Neural progenitor cell (in vitro differentiated cells): ENCODE measurements at regions not wholly inside any gene's neighbourhood (a gene's known extent, or its start where the extent isn't known, plus 50 kb on each side); places are given as distances from the start of the nearest gene placed in this dataset.

ENCODE experiments used
- DNase-seq: peaks from one replicate; pipeline ENCODE4 v3.0.0-alpha.2; 2016; ENCODE audit warnings: low spot score
- H2AFZ ChIP-seq: fragments of 200-600 bp; sonication (generic); replicated peaks from 2 replicates; pipeline ENCODE4 v1.6.1; 2016; ENCODE audit warnings: antibody characterized with exemption
- H3F3A ChIP-seq: fragments of 200-600 bp; sonication (generic); 2 replicates; pipeline ENCODE4 v1.6.1; 2016; ENCODE audit warnings: antibody characterized with exemption, low read depth
- H3K27ac ChIP-seq: fragments of 200-600 bp; sonication (generic); 2 replicates; pipeline ENCODE4 v1.5.1; 2016; ENCODE audit warnings: mild to moderate bottlenecking
- H3K27me3 ChIP-seq: fragments of 200-600 bp; sonication (generic); 2 replicates; pipeline ENCODE4 v1.6.1; 2016; ENCODE audit warnings: mild to moderate bottlenecking, moderate library complexity
- H3K36me3 ChIP-seq: fragments of 200-600 bp; sonication (generic); 2 replicates; pipeline ENCODE4 v1.5.1; 2016
- H3K4me1 ChIP-seq: fragments of 200-600 bp; sonication (generic); 2 replicates; pipeline ENCODE4 v1.6.1; 2016; ENCODE audit warnings: mixed run types
- H3K4me2 ChIP-seq: fragments of 200-600 bp; sonication (generic); 2 replicates; pipeline ENCODE4 v1.6.1; 2016
- H3K4me3 ChIP-seq: fragments of 200-600 bp; sonication (generic); 2 replicates; pipeline ENCODE4 v1.5.1; 2016
- H3K79me2 ChIP-seq: fragments of 200-600 bp; sonication (generic); 2 replicates; pipeline ENCODE4 v1.6.1; 2016; ENCODE audit warnings: low read depth
- H3K9ac ChIP-seq: fragments of 200-600 bp; sonication (generic); 2 replicates; pipeline ENCODE4 v1.6.1; 2016
- H3K9me3 ChIP-seq: fragments of 200-600 bp; sonication (generic); 2 replicates; pipeline ENCODE4 v1.5.1; 2016; ENCODE audit warnings: low read depth
- H4K20me1 ChIP-seq: fragments of 200-600 bp; sonication (generic); 2 replicates; pipeline ENCODE4 v1.6.1; 2016; ENCODE audit warnings: low read depth
- H3K27ac Mint-ChIP-seq: 3 replicates; pipeline ENCODE4 v1.8.0; 2021; ENCODE audit warnings: mixed read lengths
- H3K27me3 Mint-ChIP-seq: 2 replicates; pipeline ENCODE4 v1.8.0; 2022; ENCODE audit warnings: low read depth, mild to moderate bottlenecking, inconsistent platforms, moderate library complexity, mixed read lengths; ENCODE audit not compliant: insufficient read depth
- H3K36me3 Mint-ChIP-seq: 3 replicates; pipeline ENCODE4 v1.8.0; 2021; ENCODE audit warnings: mixed read lengths
- H3K4me1 Mint-ChIP-seq: 3 replicates; pipeline ENCODE4 v1.8.0; 2021; ENCODE audit warnings: mixed read lengths
- H3K4me3 Mint-ChIP-seq: 3 replicates; pipeline ENCODE4 v1.8.0; 2021; ENCODE audit warnings: mild to moderate bottlenecking, moderate library complexity, mixed read lengths
- H3K9me3 Mint-ChIP-seq: 3 replicates; pipeline ENCODE4 v1.8.0; 2020; ENCODE audit warnings: mixed read lengths
- CTCF ChIP-seq: fragments of 200-600 bp; sonication (generic); IDR thresholded peaks from 2 replicates; pipeline ENCODE4 v1.5.1; 2017; ENCODE audit warnings: antibody characterized with exemption, mild to moderate bottlenecking
- EZH2 ChIP-seq: fragments of 200-600 bp; sonication (generic); IDR thresholded peaks from 2 replicates; pipeline ENCODE4 v1.6.1; 2017; ENCODE audit warnings: antibody characterized with exemption, mild to moderate bottlenecking, moderate library complexity
- EZH2phosphoT487 ChIP-seq: fragments of 200-600 bp; sonication (generic); IDR thresholded peaks from 2 replicates; pipeline ENCODE4 v1.6.1; 2017; ENCODE audit warnings: antibody characterized with exemption

GRCh38 chr1:163875200-163875926, 553.6 kb downstream of the NUF2 start:
- no peaks in the 10 kb centered on the region for H3K79me2 ChIP-seq
- H3K27ac Mint-ChIP-seq, result no peak overlapping the region
- DNase-seq, result peak; percentile 13
- no peaks in the 10 kb centered on the region for H3K9me3 Mint-ChIP-seq
- H3K4me3 Mint-ChIP-seq, result no peak overlapping the region
- TF ChIP-seq EZH2phosphoT487 (no peak), CTCF (no peak), EZH2 (no peak)
- no peaks in the 10 kb centered on the region for H3K36me3 ChIP-seq
- H3K27ac ChIP-seq, result peak overlapping the region; percentile 31
- H2AFZ ChIP-seq, result peak overlapping the region; percentile 48
- no peaks in the 10 kb centered on the region for H3K27me3 ChIP-seq
- no peaks in the 10 kb centered on the region for H3K9me3 ChIP-seq
- H3K4me2 ChIP-seq, result peak overlapping the region; percentile 24
- H3K27me3 Mint-ChIP-seq, result peaks cover 4% of the 10 kb centered on the region
- no peaks in the 10 kb centered on the region for H4K20me1 ChIP-seq
- no peaks in the 10 kb centered on the region for H3K36me3 Mint-ChIP-seq
- no peaks in the 10 kb centered on the region for H3K4me1 Mint-ChIP-seq
- H3K4me1 ChIP-seq, result peaks cover 20% of the 10 kb centered on the region
- no peak overlapping the region for H3K9ac ChIP-seq
- peaks cover 11% of the 10 kb centered on the region for H3F3A ChIP-seq
- no peak overlapping the region for H3K4me3 ChIP-seq

- H3K9me3 ChIP-seq, result no peaks in the 10 kb centered on the region
- H3K4me3 ChIP-seq, result no peak overlapping the region
- H3K79me2 ChIP-seq, result no peaks in the 10 kb centered on the region
- no peaks in the 10 kb centered on the region for H3K4me1 Mint-ChIP-seq
- H2AFZ ChIP-seq, result no peak overlapping the region
- no peaks in the 10 kb centered on the region for H3K27me3 ChIP-seq
- no peaks in the 10 kb centered on the region for H3K36me3 Mint-ChIP-seq
- H3K27ac Mint-ChIP-seq, result no peak overlapping the region
- H3K27ac ChIP-seq, result no peak overlapping the region
- no peak overlapping the region for H3K4me2 ChIP-seq
- no peaks in the 10 kb centered on the region for H3K36me3 ChIP-seq
- no peak overlapping the region for H3K4me3 Mint-ChIP-seq
- DNase-seq, result no peak
- no peak overlapping the region for H3K9ac ChIP-seq
- no peaks in the 10 kb centered on the region for H3K9me3 Mint-ChIP-seq
- peaks cover 2% of the 10 kb centered on the region for H3K27me3 Mint-ChIP-seq
- TF ChIP-seq CTCF, result no peak
- no peak for TF ChIP-seq EZH2phosphoT487
- no peak for TF ChIP-seq EZH2
- no peaks in the 10 kb centered on the region for H4K20me1 ChIP-seq
- peaks cover 20% of the 10 kb centered on the region for H3K4me1 ChIP-seq
- H3F3A ChIP-seq, result peaks cover 11% of the 10 kb centered on the region
These were observed 554.2 kb downstream of the NUF2 start for GRCh38 chr1:163875927-163876320.

GRCh38 chr1:163876546-163876945, 554.8 kb downstream of the NUF2 start:
- H3K36me3 Mint-ChIP-seq, result no peaks in the 10 kb centered on the region
- H2AFZ ChIP-seq, result no peak overlapping the region

More at GRCh38 chr1:163876546-163876945, 554.8 kb downstream of the NUF2 start:
- peaks cover 20% of the 10 kb centered on the region for H3K4me1 ChIP-seq
- H3K79me2 ChIP-seq, result no peaks in the 10 kb centered on the region
- Mint-ChIP-seq H3K4me1 (no peaks in the 10 kb centered on the region), H3K27ac (no peak overlapping the region), H3K4me3 (no peak overlapping the region), H3K9me3 (no peaks in the 10 kb centered on the region), H3K27me3 (peaks cover 2% of the 10 kb centered on the region)
- H3K9me3 ChIP-seq, result no peaks in the 10 kb centered on the region
- no peak for TF ChIP-seq CTCF
- TF ChIP-seq EZH2phosphoT487, result no peak
- TF ChIP-seq EZH2, result no peak
- no peak overlapping the region for H3K4me3 ChIP-seq
- H3K27ac ChIP-seq, result no peak overlapping the region
- H3F3A ChIP-seq, result peaks cover 11% of the 10 kb centered on the region
- no peak for DNase-seq
- H3K27me3 ChIP-seq, result no peaks in the 10 kb centered on the region
- H3K9ac ChIP-seq, result no peak overlapping the region
- no peaks in the 10 kb centered on the region for H3K36me3 ChIP-seq
- no peak overlapping the region for H3K4me2 ChIP-seq
- no peaks in the 10 kb centered on the region for H4K20me1 ChIP-seq
